Trophoblast cell (in vitro differentiated cells and primary cell): ENCODE measurements at regions not wholly inside any gene's neighbourhood (a gene's known extent, or its start where the extent isn't known, plus 50 kb on each side); places are given as distances from the start of the nearest gene placed in this dataset.

Experiments
- DNase-seq, 2 donors: peaks; one replicate each; pipeline ENCODE4 v3.0.0-alpha.2; 2016
- H2AFZ ChIP-seq: 2 replicates; pipeline ENCODE4 v1.6.1; 2013; ENCODE audit warnings: low read length, moderate library complexity, mild to moderate bottlenecking; ENCODE audit not compliant: insufficient read depth, poor library complexity
- H2AK5ac ChIP-seq: 2 replicates; pipeline ENCODE4 v1.6.1; 2013; ENCODE audit warnings: mild to moderate bottlenecking, low read length
- H2BK120ac ChIP-seq: 2 replicates; pipeline ENCODE4 v1.6.1; 2013; ENCODE audit warnings: low read length, mild to moderate bottlenecking, moderate library complexity; ENCODE audit not compliant: insufficient read depth, poor library complexity
- H2BK12ac ChIP-seq: 2 replicates; pipeline ENCODE4 v1.6.1; 2013; ENCODE audit warnings: mild to moderate bottlenecking, low read length, moderate library complexity
- H2BK5ac ChIP-seq: 2 replicates; pipeline ENCODE4 v1.6.1; 2013; ENCODE audit warnings: low read length, low read depth, moderate library complexity, mild to moderate bottlenecking; ENCODE audit not compliant: poor library complexity
- H3K14ac ChIP-seq: 2 replicates; pipeline ENCODE4 v1.6.1; 2013; ENCODE audit warnings: mild to moderate bottlenecking, low read length
- H3K18ac ChIP-seq: 2 replicates; pipeline ENCODE4 v1.6.1; 2013; ENCODE audit warnings: mild to moderate bottlenecking, low read length
- H3K23ac ChIP-seq: 2 replicates; pipeline ENCODE4 v1.6.1; 2013; ENCODE audit warnings: low read length
- H3K27ac ChIP-seq: 2 replicates; pipeline ENCODE4 v1.5.1; 2013; ENCODE audit warnings: low read depth, mild to moderate bottlenecking, inconsistent platforms, low read length, moderate library complexity
- H3K27me3 ChIP-seq: 2 replicates; pipeline ENCODE4 v1.6.1; 2013; ENCODE audit warnings: inconsistent platforms, mild to moderate bottlenecking, low read length, moderate library complexity; ENCODE audit not compliant: insufficient read depth
- H3K36me3 ChIP-seq, 2 experiments: 1 replicate in 1 of 2; 2 replicates in 1 of 2; pipeline ENCODE4 v1.6.1; 2013; ENCODE audit warnings: low read length in 2 of 2, mild to moderate bottlenecking in 2 of 2, moderate library complexity in 1 of 2; ENCODE audit not compliant: insufficient read depth in 2 of 2, control insufficient read depth in 1 of 2
- H3K4ac ChIP-seq: 2 replicates; pipeline ENCODE4 v1.6.1; 2013; ENCODE audit warnings: low read depth, mild to moderate bottlenecking, low read length, moderate library complexity
- H3K4me1 ChIP-seq, 2 experiments: 1 replicate in 1 of 2; 2 replicates in 1 of 2; pipeline ENCODE4 v1.6.1; 2013; ENCODE audit warnings: low read length in 2 of 2, mild to moderate bottlenecking in 2 of 2, moderate library complexity in 1 of 2; ENCODE audit not compliant: insufficient read depth in 2 of 2, control insufficient read depth in 1 of 2
- H3K4me2 ChIP-seq: 2 replicates; pipeline ENCODE4 v1.6.1; 2013; ENCODE audit warnings: inconsistent platforms, mild to moderate bottlenecking, low read length, moderate library complexity
- H3K4me3 ChIP-seq: 2 replicates; pipeline ENCODE4 v1.5.1; 2013; ENCODE audit warnings: mild to moderate bottlenecking, low read depth, low read length, inconsistent platforms
- H3K79me1 ChIP-seq: one replicate; pipeline ENCODE4 v1.6.1; 2013; ENCODE audit warnings: low read length
- H3K79me2 ChIP-seq: 2 replicates; pipeline ENCODE4 v1.6.1; 2013; ENCODE audit warnings: low read length, mild to moderate bottlenecking; ENCODE audit not compliant: control insufficient read depth, insufficient read depth, poor library complexity
- H3K9ac ChIP-seq: 2 replicates; pipeline ENCODE4 v1.6.1; 2013; ENCODE audit warnings: mild to moderate bottlenecking, low read length
- H3K9me3 ChIP-seq: 2 replicates; pipeline ENCODE4 v1.6.1; 2013; ENCODE audit warnings: low read depth, mild to moderate bottlenecking, control low read depth, inconsistent platforms, low read length; ENCODE audit not compliant: insufficient read depth
- H4K12ac ChIP-seq: 2 replicates; pipeline ENCODE4 v1.6.1; 2013; ENCODE audit warnings: low read depth, mild to moderate bottlenecking, low read length, moderate library complexity
- H4K8ac ChIP-seq: 2 replicates; pipeline ENCODE4 v1.6.1; 2013; ENCODE audit warnings: low read depth, mild to moderate bottlenecking, low read length, moderate library complexity
- H4K91ac ChIP-seq: one replicate; pipeline ENCODE4 v1.6.1; 2013; ENCODE audit warnings: low read depth, mild to moderate bottlenecking, low read length, moderate library complexity
- WGBS: extraction: QIAGEN DNeasy Blood & Tissue Kit; methylation state at CpG from one replicate; pipeline ENCODE4 v1.1.7; 2013; ENCODE audit warnings: missing lambda C conversion rate; ENCODE audit not compliant: insufficient read length, insufficient coverage; ENCODE audit errors: extremely low coverage; 5-methylcytosine and 5-hydroxymethylcytosine counted together

- Histone ChIP-seq H4K12ac (no peak overlapping the region), H3K9ac (no peak overlapping the region), H3K4me2 (no peak overlapping the region), H3K79me2 (no peaks in the 10 kb centered on the region), H3K4ac (no peak overlapping the region), H2BK120ac (no peak overlapping the region), H4K91ac (no peak overlapping the region), H4K8ac (no peak overlapping the region), H2AFZ (no peak overlapping the region), H2AK5ac (no peak overlapping the region), H3K27ac (no peak overlapping the region), H3K18ac (no peak overlapping the region), H3K27me3 (no peaks in the 10 kb centered on the region), H2BK5ac (no peak overlapping the region), H3K14ac (no peak overlapping the region), H3K36me3 (no peaks in the 10 kb centered on the region), H3K79me1 (no peaks in the 10 kb centered on the region), H3K23ac (no peak overlapping the region), H3K9me3 (no peaks in the 10 kb centered on the region), H2BK12ac (no peak overlapping the region), H3K4me3 (no peak overlapping the region), H3K4me1 (no peaks in the 10 kb centered on the region)
- DNase-seq, result no peak
- no CpG with 5 or more reads among the region's 6 CpGs for WGBS
Measured at GRCh38 chr2:199195927-199196502, 261.7 kb downstream of the SATB2 start.

GRCh38 chr2:199191461-199191860, 266.3 kb downstream of the SATB2 start:
- Histone ChIP-seq H3K18ac (no peak overlapping the region), H2AFZ (no peak overlapping the region), H2BK12ac (no peak overlapping the region), H3K4me3 (no peak overlapping the region), H2BK5ac (no peak overlapping the region), H4K8ac (no peak overlapping the region), H3K36me3 (no peaks in the 10 kb centered on the region), H2BK120ac (no peak overlapping the region), H2AK5ac (no peak overlapping the region), H4K91ac (no peak overlapping the region), H3K79me1 (no peaks in the 10 kb centered on the region), H3K14ac (no peak overlapping the region), H3K4ac (no peak overlapping the region), H3K27me3 (no peaks in the 10 kb centered on the region), H3K4me2 (no peak overlapping the region), H4K12ac (no peak overlapping the region), H3K27ac (no peak overlapping the region), H3K9me3 (no peaks in the 10 kb centered on the region), H3K9ac (no peak overlapping the region), H3K4me1 (no peaks in the 10 kb centered on the region), H3K79me2 (no peaks in the 10 kb centered on the region), H3K23ac (no peak overlapping the region)
- no peak for DNase-seq
- WGBS, result no CpG with 5 or more reads among the region's 8 CpGs

- H2AK5ac ChIP-seq, result no peak overlapping the region
- no peak overlapping the region for H2BK5ac ChIP-seq
- H3K79me2 ChIP-seq, result no peaks in the 10 kb centered on the region
- H2AFZ ChIP-seq, result no peak overlapping the region
- H3K27me3 ChIP-seq, result no peaks in the 10 kb centered on the region
- H4K12ac ChIP-seq, result no peak overlapping the region
- H3K4me2 ChIP-seq, result no peak overlapping the region
- no peak overlapping the region for H4K91ac ChIP-seq
- no peak overlapping the region for H2BK120ac ChIP-seq
- no peak overlapping the region for H3K4me3 ChIP-seq
- no peak overlapping the region for H2BK12ac ChIP-seq
- H3K9me3 ChIP-seq, result no peaks in the 10 kb centered on the region
- H3K36me3 ChIP-seq, result no peaks in the 10 kb centered on the region
- no peak overlapping the region for H3K14ac ChIP-seq
- no peak for DNase-seq
- no peaks in the 10 kb centered on the region for H3K79me1 ChIP-seq
- H3K4ac ChIP-seq, result no peak overlapping the region
- no peak overlapping the region for H3K27ac ChIP-seq
- no peak overlapping the region for H3K23ac ChIP-seq
- no peak overlapping the region for H3K18ac ChIP-seq
- H4K8ac ChIP-seq, result no peak overlapping the region
- no CpG with 5 or more reads among the region's 2 CpGs for WGBS
- no peak overlapping the region for H3K9ac ChIP-seq
- H3K4me1 ChIP-seq, result no peaks in the 10 kb centered on the region
Measured at GRCh38 chr2:199189229-199189628, 268.5 kb downstream of the SATB2 start.

- Histone ChIP-seq H2BK120ac (no peak overlapping the region), H4K12ac (no peak overlapping the region), H4K91ac (no peak overlapping the region), H4K8ac (no peak overlapping the region), H3K79me2 (no peaks in the 10 kb centered on the region), H3K27me3 (no peaks in the 10 kb centered on the region), H2BK12ac (no peak overlapping the region), H3K79me1 (no peaks in the 10 kb centered on the region), H3K4ac (no peak overlapping the region), H3K27ac (no peak overlapping the region), H2AFZ (no peak overlapping the region), H3K36me3 (no peaks in the 10 kb centered on the region), H2AK5ac (no peak overlapping the region), H3K14ac (no peak overlapping the region), H3K23ac (no peak overlapping the region), H2BK5ac (no peak overlapping the region), H3K9me3 (no peaks in the 10 kb centered on the region), H3K4me1 (no peaks in the 10 kb centered on the region), H3K4me2 (no peak overlapping the region), H3K18ac (no peak overlapping the region), H3K4me3 (no peak overlapping the region), H3K9ac (no peak overlapping the region)
- WGBS, result no CpG with 5 or more reads among the region's 2 CpGs
- no peak for DNase-seq
Measured at GRCh38 chr2:199186301-199186751, 271.4 kb downstream of the SATB2 start.
